ENCODE measurements at regions not wholly inside any gene's neighbourhood (a gene's known extent, or its start where the extent isn't known, plus 50 kb on each side); places are given as distances from the start of the nearest gene placed in this dataset.
"Not testable (repeated sequence)": the region's sequence is repeated elsewhere in the genome, so short reads cannot be mapped to it uniquely, and the experiment has no call there.

GRCh38 chr18:68172842-68173549, 541.9 kb downstream of the TMX3 start:
- no peak for DNase-seq (ENCODE audit: low spot score)
- TF ChIP-seq CTCF (IDR thresholded peaks at IDR 0.05; ENCODE audit: extremely low read depth, missing control alignments), result no peak

GRCh38 chr18:68164909-68165308, 550.0 kb downstream of the TMX3 start:
- DNase-seq (ENCODE audit: low spot score), result no peak
- TF ChIP-seq CTCF (IDR thresholded peaks at IDR 0.05; ENCODE audit: extremely low read depth, missing control alignments), result no peak

- DNase-seq (ENCODE audit: low spot score), result not testable (repeated sequence)
Measured at GRCh38 chr18:68153821-68154220, 561.1 kb downstream of the TMX3 start.

GRCh38 chr18:68152770-68153169, 562.1 kb downstream of the TMX3 start:
- TF ChIP-seq CTCF (IDR thresholded peaks at IDR 0.05; ENCODE audit: extremely low read depth, missing control alignments), result no peak
- no peak for DNase-seq (ENCODE audit: low spot score)

- no peak for DNase-seq (ENCODE audit: low spot score)
- TF ChIP-seq CTCF (IDR thresholded peaks at IDR 0.05; ENCODE audit: extremely low read depth, missing control alignments), result no peak
Measured at GRCh38 chr18:68150961-68151360, 563.9 kb downstream of the TMX3 start.

GRCh38 chr18:68148863-68149262, 566.0 kb downstream of the TMX3 start:
- no peak for DNase-seq (ENCODE audit: low spot score)
- no peak for TF ChIP-seq CTCF (IDR thresholded peaks at IDR 0.05; ENCODE audit: extremely low read depth, missing control alignments)

GRCh38 chr18:68147728-68148127, 567.2 kb downstream of the TMX3 start:
- no peak for DNase-seq (ENCODE audit: low spot score)
- no peak for TF ChIP-seq CTCF (IDR thresholded peaks at IDR 0.05; ENCODE audit: extremely low read depth, missing control alignments)

- TF ChIP-seq CTCF (IDR thresholded peaks at IDR 0.05; ENCODE audit: extremely low read depth, missing control alignments), result no peak
- DNase-seq (ENCODE audit: low spot score), result no peak
Measured at GRCh38 chr18:68121826-68122225, 593.1 kb downstream of the TMX3 start.
